CD4-positive, alpha-beta T cell treated with Interleukin-4 for 4 hours (primary cell): ENCODE measurements at regions not wholly inside any gene's neighbourhood (a gene's known extent, or its start where the extent isn't known, plus 50 kb on each side); places are given as distances from the start of the nearest gene placed in this dataset.
"Not testable (repeated sequence)": the region's sequence is repeated elsewhere in the genome, so short reads cannot be mapped to it uniquely, and the experiment has no call there.

Experiments
- DNase-seq: peaks from one replicate; pipeline ENCODE4 v3.0.0-alpha.2; 2020

- no peak for DNase-seq
Observed at GRCh38 chr16:51271156-51271701, 120.2 kb upstream of the SALL1 start.

- no peak for DNase-seq
Observed at GRCh38 chr16:51268237-51268636, 117.2 kb upstream of the SALL1 start.

- no peak for DNase-seq
Observed at GRCh38 chr16:51267681-51268080, 116.6 kb upstream of the SALL1 start.

GRCh38 chr16:51262428-51262827 lies 111.4 kb upstream of the SALL1 start:
- DNase-seq = no peak

GRCh38 chr16:51261919-51262318 lies 110.8 kb upstream of the SALL1 start:
- DNase-seq = no peak

- DNase-seq = no peak
Observed at GRCh38 chr16:51255349-51255972, 104.4 kb upstream of the SALL1 start.

GRCh38 chr16:51254390-51254789 lies 103.3 kb upstream of the SALL1 start:
- not testable (repeated sequence) for DNase-seq

- no peak for DNase-seq
Observed at GRCh38 chr16:51248217-51248616, 97.1 kb upstream of the SALL1 start.

- no peak for DNase-seq
Observed at GRCh38 chr16:51245658-51245995, 94.6 kb upstream of the SALL1 start.

GRCh38 chr16:51244887-51245657 lies 94.0 kb upstream of the SALL1 start:
- no peak for DNase-seq

- no peak for DNase-seq
Observed at GRCh38 chr16:51243936-51244436, 92.9 kb upstream of the SALL1 start.

GRCh38 chr16:51242296-51242994 lies 91.4 kb upstream of the SALL1 start:
- no peak for DNase-seq

- no peak for DNase-seq
Observed at GRCh38 chr16:51239196-51239595, 88.1 kb upstream of the SALL1 start.

- DNase-seq = no peak
Observed at GRCh38 chr16:51237861-51238378, 86.8 kb upstream of the SALL1 start.

- DNase-seq = no peak
Observed at GRCh38 chr16:51237207-51237606, 86.1 kb upstream of the SALL1 start.

GRCh38 chr16:51236583-51236982 lies 85.5 kb upstream of the SALL1 start:
- no peak for DNase-seq

GRCh38 chr16:51231702-51232101 lies 80.6 kb upstream of the SALL1 start:
- no peak for DNase-seq

- DNase-seq = not testable (repeated sequence)
Observed at GRCh38 chr16:51230035-51230434, 79.0 kb upstream of the SALL1 start.

- no peak for DNase-seq
Observed at GRCh38 chr16:51228097-51228659, 77.1 kb upstream of the SALL1 start.

GRCh38 chr16:51225878-51226277 lies 74.8 kb upstream of the SALL1 start:
- no peak for DNase-seq

GRCh38 chr16:51224317-51224716 lies 73.2 kb upstream of the SALL1 start:
- DNase-seq = no peak

GRCh38 chr16:51222016-51222415 lies 70.9 kb upstream of the SALL1 start:
- no peak for DNase-seq

GRCh38 chr16:51211148-51211547 lies 60.1 kb upstream of the SALL1 start:
- DNase-seq = no peak
